ENCODE measurements at regions not wholly inside any gene's neighbourhood (a gene's known extent, or its start where the extent isn't known, plus 50 kb on each side); places are given as distances from the start of the nearest gene placed in this dataset.

GRCh38 chr17:72388765-72389473, 268.1 kb downstream of the SOX9 start:
- DNase-seq (ENCODE audit: low read depth in 2 of 2) = no peak

GRCh38 chr17:72390675-72391508, 270.1 kb downstream of the SOX9 start:
- no peak for DNase-seq (ENCODE audit: low read depth in 2 of 2)

- DNase-seq (ENCODE audit: low read depth in 2 of 2) = no peak
These were observed 271.5 kb downstream of the SOX9 start for GRCh38 chr17:72392056-72393010.

- DNase-seq (ENCODE audit: low read depth in 2 of 2) = no peak
These were observed 272.7 kb downstream of the SOX9 start for GRCh38 chr17:72393553-72393952.

- no peak for DNase-seq (ENCODE audit: low read depth in 2 of 2)
These were observed 273.7 kb downstream of the SOX9 start for GRCh38 chr17:72394531-72394930.

GRCh38 chr17:72396121-72396520, 275.3 kb downstream of the SOX9 start:
- no peak for DNase-seq (ENCODE audit: low read depth in 2 of 2)

- DNase-seq (ENCODE audit: low read depth in 2 of 2) = no peak
These were observed 276.4 kb downstream of the SOX9 start for GRCh38 chr17:72397223-72397667.

- DNase-seq (ENCODE audit: low read depth in 2 of 2) = no peak
These were observed 276.9 kb downstream of the SOX9 start for GRCh38 chr17:72397687-72398086.

- no peak for DNase-seq (ENCODE audit: low read depth in 2 of 2)
These were observed 278.3 kb downstream of the SOX9 start for GRCh38 chr17:72399023-72399607.

- DNase-seq (ENCODE audit: low read depth in 2 of 2) = no peak
These were observed 279.0 kb downstream of the SOX9 start for GRCh38 chr17:72399608-72400487.

- no peak for DNase-seq (ENCODE audit: low read depth in 2 of 2)
These were observed 279.6 kb downstream of the SOX9 start for GRCh38 chr17:72400488-72400827.

- DNase-seq (ENCODE audit: low read depth in 2 of 2) = no peak
These were observed 280.0 kb downstream of the SOX9 start for GRCh38 chr17:72400863-72401262.

GRCh38 chr17:72401883-72402726, 281.3 kb downstream of the SOX9 start:
- DNase-seq (ENCODE audit: low read depth in 2 of 2) = no peak

GRCh38 chr17:72402727-72403210, 281.9 kb downstream of the SOX9 start:
- DNase-seq (ENCODE audit: low read depth in 2 of 2) = no peak

- no peak for DNase-seq (ENCODE audit: low read depth in 2 of 2)
These were observed 282.9 kb downstream of the SOX9 start for GRCh38 chr17:72403713-72404209.

- DNase-seq (ENCODE audit: low read depth in 2 of 2) = no peak
These were observed 284.1 kb downstream of the SOX9 start for GRCh38 chr17:72404872-72405271.

GRCh38 chr17:72405662-72406230, 284.9 kb downstream of the SOX9 start:
- DNase-seq (ENCODE audit: low read depth in 2 of 2) = no peak

- DNase-seq (ENCODE audit: low read depth in 2 of 2) = no peak
These were observed 285.7 kb downstream of the SOX9 start for GRCh38 chr17:72406498-72406897.

GRCh38 chr17:72407336-72407909, 286.6 kb downstream of the SOX9 start:
- DNase-seq (ENCODE audit: low read depth in 2 of 2) = no peak
